Coronary artery (tissue), 2 donors: ENCODE measurements at regions not wholly inside any gene's neighbourhood (a gene's known extent, or its start where the extent isn't known, plus 50 kb on each side); places are given as distances from the start of the nearest gene placed in this dataset.

Experiments used
- DNase-seq: peaks from one replicate; pipeline ENCODE4 v3.0.0-alpha.2; 2017; ENCODE audit warnings: low spot score
- H3K27ac ChIP-seq, 2 donors: fragments of 200-600 bp; sonication (generic); one replicate each; pipeline ENCODE4 v1.5.1; 2016 to 2019
- H3K4me3 ChIP-seq: fragments of 200-600 bp; sonication (generic); 2 replicates; pipeline ENCODE4 v1.5.1; 2016; ENCODE audit warnings: mild to moderate bottlenecking, moderate library complexity
- CTCF ChIP-seq: fragments of 200-600 bp; sonication (generic); IDR thresholded peaks from one replicate; pipeline ENCODE4 v1.5.1; 2019; ENCODE audit warnings: antibody characterized with exemption

- DNase-seq = no peak
- TF ChIP-seq CTCF = no peak
- H3K4me3 ChIP-seq = no peak overlapping the region
- no peak overlapping the region for H3K27ac ChIP-seq
These were observed 491.6 kb upstream of the C1orf87 start for GRCh38 chr1:60564916-60565750.

GRCh38 chr1:60563777-60564535 lies 490.4 kb upstream of the C1orf87 start:
- H3K27ac ChIP-seq = no peak overlapping the region
- TF ChIP-seq CTCF = no peak
- DNase-seq = no peak
- H3K4me3 ChIP-seq = no peak overlapping the region

GRCh38 chr1:60562740-60563139 lies 489.2 kb upstream of the C1orf87 start:
- H3K27ac ChIP-seq = no peak overlapping the region
- DNase-seq = no peak

GRCh38 chr1:60560701-60561100 lies 487.1 kb upstream of the C1orf87 start:
- no peak for DNase-seq
- no peak overlapping the region for H3K4me3 ChIP-seq
- no peak overlapping the region for H3K27ac ChIP-seq
- no peak for TF ChIP-seq CTCF

More at GRCh38 chr1:60562740-60563139, 489.2 kb upstream of the C1orf87 start:
- no peak overlapping the region for H3K4me3 ChIP-seq
- no peak for TF ChIP-seq CTCF

- DNase-seq = no peak
- H3K4me3 ChIP-seq = no peak overlapping the region
- H3K27ac ChIP-seq = no peak overlapping the region
- TF ChIP-seq CTCF = no peak
These were observed 484.7 kb upstream of the C1orf87 start for GRCh38 chr1:60558236-60558635.

GRCh38 chr1:60553730-60554129 lies 480.2 kb upstream of the C1orf87 start:
- no peak overlapping the region for H3K4me3 ChIP-seq
- DNase-seq = no peak
- no peak for TF ChIP-seq CTCF

More at GRCh38 chr1:60553730-60554129, 480.2 kb upstream of the C1orf87 start:
- no peak overlapping the region for H3K27ac ChIP-seq
